Neural progenitor cell (in vitro differentiated cells): ENCODE measurements at regions not wholly inside any gene's neighbourhood (a gene's known extent, or its start where the extent isn't known, plus 50 kb on each side); places are given as distances from the start of the nearest gene placed in this dataset.

Source experiments
- EZH2 ChIP-seq: fragments of 200-600 bp; sonication (generic); IDR thresholded peaks from 2 replicates; pipeline ENCODE4 v1.6.1; 2017; ENCODE audit warnings: antibody characterized with exemption, mild to moderate bottlenecking, moderate library complexity
- EZH2phosphoT487 ChIP-seq: fragments of 200-600 bp; sonication (generic); IDR thresholded peaks from 2 replicates; pipeline ENCODE4 v1.6.1; 2017; ENCODE audit warnings: antibody characterized with exemption
- TF ChIP-seq, protein P1 (sequence below): fragments of 200-600 bp; sonication (generic); IDR thresholded peaks from 2 replicates; pipeline ENCODE4 v1.5.1; 2017; ENCODE audit warnings: antibody characterized with exemption, mild to moderate bottlenecking

GRCh38 chr13:34512817-34513216, 429.3 kb upstream of the NBEA start:
- TF ChIP-seq, protein P1, sequence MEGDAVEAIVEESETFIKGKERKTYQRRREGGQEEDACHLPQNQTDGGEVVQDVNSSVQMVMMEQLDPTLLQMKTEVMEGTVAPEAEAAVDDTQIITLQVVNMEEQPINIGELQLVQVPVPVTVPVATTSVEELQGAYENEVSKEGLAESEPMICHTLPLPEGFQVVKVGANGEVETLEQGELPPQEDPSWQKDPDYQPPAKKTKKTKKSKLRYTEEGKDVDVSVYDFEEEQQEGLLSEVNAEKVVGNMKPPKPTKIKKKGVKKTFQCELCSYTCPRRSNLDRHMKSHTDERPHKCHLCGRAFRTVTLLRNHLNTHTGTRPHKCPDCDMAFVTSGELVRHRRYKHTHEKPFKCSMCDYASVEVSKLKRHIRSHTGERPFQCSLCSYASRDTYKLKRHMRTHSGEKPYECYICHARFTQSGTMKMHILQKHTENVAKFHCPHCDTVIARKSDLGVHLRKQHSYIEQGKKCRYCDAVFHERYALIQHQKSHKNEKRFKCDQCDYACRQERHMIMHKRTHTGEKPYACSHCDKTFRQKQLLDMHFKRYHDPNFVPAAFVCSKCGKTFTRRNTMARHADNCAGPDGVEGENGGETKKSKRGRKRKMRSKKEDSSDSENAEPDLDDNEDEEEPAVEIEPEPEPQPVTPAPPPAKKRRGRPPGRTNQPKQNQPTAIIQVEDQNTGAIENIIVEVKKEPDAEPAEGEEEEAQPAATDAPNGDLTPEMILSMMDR, result no peak
- TF ChIP-seq EZH2, result no peak
- TF ChIP-seq EZH2phosphoT487, result no peak
